ENCODE measurements at regions not wholly inside any gene's neighbourhood (a gene's known extent, or its start where the extent isn't known, plus 50 kb on each side); places are given as distances from the start of the nearest gene placed in this dataset.

- TF ChIP-seq EZH2phosphoT487 (IDR thresholded peaks at IDR 0.05; ENCODE audit: borderline replicate concordance, low read length): no peak
- TF ChIP-seq CTCF (conservative IDR thresholded peaks at IDR 0.05; ENCODE audit: low read depth, low read length): no peak
These were observed 62.9 kb upstream of the PRR23C start for GRCh38 chr3:139107424-139108252.
